GM18511 (cell line): ENCODE measurements at regions not wholly inside any gene's neighbourhood (a gene's known extent, or its start where the extent isn't known, plus 50 kb on each side); places are given as distances from the start of the nearest gene placed in this dataset.
"Not testable (repeated sequence)": the region's sequence is repeated elsewhere in the genome, so short reads cannot be mapped to it uniquely, and the experiment has no call there.

Experiments used
- ATAC-seq: cut with Tn5 transposase; IDR thresholded peaks from one replicate; pipeline ENCODE4 v1.9.1; 2021; ENCODE audit warnings: mild to moderate bottlenecking, moderate library complexity; ENCODE audit not compliant: unreplicated experiment

GRCh38 chr6:1009103-1009502 is 302.8 kb upstream of the FOXQ1 start:
- ATAC-seq: no peak

DNA sequence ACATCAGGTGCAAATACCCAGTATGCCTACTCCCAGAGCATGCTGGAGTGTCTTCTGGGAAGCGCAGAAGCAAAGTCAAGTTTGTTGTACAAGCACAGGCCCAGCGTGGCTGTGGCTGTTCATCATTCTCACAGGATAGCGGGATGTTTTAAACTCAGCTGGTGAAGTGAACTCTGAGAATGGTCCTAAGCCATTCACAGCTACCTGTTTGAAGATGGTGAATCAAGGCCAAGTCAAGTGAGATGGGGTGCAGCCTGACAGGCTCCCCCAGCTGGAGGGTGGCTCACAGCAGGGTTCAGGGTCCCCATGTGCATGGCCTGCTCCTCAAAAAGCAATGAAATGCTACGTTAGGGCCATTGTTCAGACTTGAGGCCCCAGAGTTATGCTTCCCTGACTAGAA is 304.7 kb upstream of the FOXQ1 start:
- ATAC-seq: no peak

DNA sequence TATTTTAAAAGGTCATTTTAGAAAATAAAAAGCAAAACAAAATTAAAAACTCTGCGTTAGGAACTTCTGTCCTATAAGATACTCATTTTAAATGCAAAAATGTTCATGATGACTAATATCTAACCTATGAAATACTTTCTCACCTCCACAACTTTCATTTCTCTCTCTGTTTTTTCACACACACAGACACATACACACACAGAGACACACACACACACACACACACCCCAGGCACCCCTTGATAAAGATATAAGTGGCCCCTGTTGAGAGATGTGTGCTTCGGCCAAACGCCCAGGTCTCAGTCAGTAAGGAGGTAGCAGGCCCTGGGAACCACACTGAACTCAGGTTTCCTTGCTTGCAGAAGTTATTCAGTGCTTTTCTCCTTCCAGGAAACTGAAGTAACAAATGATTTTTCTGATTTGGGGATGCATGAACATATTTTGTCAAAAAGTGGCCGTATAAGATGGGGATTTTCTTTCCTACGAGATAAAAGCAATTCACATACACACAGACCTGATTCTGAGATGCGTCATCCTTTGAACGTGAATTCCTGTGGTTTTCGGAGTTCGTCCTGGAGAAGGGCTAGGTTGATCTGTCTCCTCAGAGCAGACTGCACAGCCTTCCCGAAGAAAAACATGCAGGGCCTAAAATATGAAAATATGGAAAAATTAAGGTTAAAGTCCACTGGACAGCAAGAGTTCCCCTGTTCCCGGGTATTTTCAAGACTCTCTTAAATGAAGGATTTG is 306.8 kb upstream of the FOXQ1 start:
- no peak for ATAC-seq

DNA sequence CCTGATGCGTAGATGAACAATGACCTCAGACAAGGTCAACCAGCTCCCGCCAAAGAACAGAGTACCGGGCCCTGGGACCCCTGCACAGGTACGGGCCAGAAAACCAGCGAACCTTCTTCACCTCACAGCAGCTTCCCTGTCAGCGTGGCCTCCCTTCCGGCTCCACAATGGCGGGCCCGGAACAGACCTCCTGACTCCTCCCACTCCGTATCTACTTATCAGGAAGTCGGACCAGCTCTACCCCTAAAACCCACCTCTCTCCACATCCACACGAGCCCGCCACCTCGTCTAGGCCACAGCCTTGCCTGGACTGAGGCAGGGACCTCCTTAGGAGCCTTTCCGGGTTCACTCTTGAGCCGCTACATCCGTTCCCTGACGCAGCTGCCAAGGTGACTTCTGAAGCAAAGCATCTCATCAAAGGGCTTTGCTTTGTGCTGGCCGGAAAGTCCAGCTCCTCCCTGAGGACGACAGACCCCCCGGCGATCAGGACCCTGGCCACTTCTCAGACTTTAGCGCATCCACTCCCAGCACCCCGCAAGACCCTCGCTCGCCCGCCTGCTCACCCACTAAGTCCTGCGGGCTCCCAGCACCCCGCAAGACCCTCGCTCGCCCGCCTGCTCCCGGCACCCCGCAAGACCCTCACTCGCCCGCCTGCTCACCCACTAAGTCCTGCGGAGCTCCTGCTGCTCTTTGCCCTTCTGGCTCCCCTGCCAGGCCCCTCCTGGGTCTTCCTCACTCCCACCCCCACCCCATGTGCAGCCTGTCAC is 308.3 kb upstream of the FOXQ1 start:
- no peak for ATAC-seq

DNA sequence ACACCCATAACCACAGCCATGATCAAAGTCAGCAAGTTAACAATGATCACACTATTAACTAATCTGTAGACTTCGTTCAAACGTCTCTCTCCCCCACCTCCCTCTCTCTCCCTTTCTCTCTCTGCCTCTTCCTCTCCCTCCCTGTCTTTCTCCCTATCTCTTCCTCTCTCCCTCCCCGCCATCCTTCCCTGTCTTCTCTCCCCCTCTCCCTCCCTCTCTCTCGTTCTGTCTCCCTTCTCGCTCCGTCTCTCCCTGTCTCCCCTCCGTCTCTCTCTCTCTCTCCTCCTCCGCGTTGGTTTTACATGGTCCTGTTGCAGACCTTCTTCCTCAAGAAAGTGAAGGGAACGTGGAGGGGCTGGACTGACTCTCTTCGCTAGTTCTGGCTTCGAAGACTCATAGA is 308.9 kb upstream of the FOXQ1 start:
- no peak for ATAC-seq

- ATAC-seq: peak; percentile 49
These were observed 308.9 kb upstream of the EXOC2 start for GRCh38 chr6:1001655-1002349.

DNA sequence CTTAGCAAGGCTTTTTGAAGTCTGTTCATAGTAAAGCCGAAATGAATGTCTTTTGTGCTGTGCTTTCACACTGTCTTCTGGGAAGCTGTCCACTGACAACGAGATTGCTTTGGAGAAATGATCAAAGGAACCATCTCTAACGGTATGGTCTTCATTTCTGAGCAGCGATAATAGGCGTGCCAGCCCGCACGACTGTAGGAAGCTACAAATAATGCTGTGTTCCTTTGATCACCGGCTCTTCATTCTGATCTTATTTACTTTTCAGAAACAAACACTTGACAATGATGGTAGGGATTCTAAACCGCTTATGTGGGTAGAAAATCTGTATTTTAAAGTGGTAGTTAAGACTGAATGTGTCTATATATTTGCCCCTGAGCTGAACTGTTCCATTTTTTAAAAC is 306.6 kb upstream of the EXOC2 start:
- ATAC-seq: no peak

DNA sequence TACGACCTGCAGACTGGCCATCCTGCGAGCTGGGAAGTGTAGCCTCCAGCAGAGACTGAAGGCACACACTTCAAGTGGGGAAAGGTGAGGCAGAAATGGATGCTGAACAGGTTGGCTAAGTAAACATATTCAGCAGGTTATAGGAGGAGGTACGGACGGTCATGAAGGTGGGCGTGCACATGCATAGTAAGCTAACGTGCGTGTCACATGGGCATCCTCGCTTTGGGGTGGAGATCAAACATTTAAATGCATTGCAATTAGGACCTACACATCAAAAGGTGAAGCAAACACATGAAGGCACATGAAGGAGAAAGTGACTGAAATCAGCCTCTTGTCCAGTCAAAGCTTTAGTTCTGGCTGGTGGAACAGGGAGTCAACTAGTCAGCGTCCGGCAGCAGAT is 305.6 kb upstream of the EXOC2 start:
- no peak for ATAC-seq

DNA sequence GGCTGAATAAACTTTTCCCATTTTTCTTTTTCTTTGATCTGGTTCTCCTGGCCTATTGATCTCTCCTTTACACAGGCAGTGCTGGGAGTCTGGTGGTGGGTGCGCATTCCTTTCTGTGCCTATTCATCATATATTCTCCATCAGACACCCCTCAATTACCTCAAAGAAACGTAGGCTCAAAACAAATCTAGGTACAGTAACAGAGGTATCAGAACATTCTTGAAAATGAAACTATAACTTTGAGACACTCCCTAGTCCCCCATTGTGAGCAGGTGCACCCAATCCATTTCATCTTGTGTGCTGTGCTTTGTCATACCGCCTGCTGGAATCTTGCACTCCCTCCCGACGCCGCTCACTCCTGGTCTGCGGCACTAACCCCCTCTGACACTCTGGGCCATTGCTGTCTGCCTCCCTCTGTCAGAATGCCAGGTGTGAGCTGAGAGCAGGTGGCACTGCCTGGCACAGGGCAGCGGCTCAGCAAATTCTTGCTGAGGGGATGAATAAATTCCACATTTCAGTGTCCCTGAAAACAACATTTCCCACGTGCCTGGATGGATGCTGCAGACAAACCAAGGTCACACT is 303.4 kb upstream of the EXOC2 start:
- no peak for ATAC-seq

- no peak for ATAC-seq
These were observed 298.3 kb upstream of the EXOC2 start for GRCh38 chr6:991192-991591.

GRCh38 chr6:984031-984430 is 291.1 kb upstream of the EXOC2 start:
- ATAC-seq: no peak

GRCh38 chr6:978937-979685 is 286.2 kb upstream of the EXOC2 start:
- no peak for ATAC-seq

DNA sequence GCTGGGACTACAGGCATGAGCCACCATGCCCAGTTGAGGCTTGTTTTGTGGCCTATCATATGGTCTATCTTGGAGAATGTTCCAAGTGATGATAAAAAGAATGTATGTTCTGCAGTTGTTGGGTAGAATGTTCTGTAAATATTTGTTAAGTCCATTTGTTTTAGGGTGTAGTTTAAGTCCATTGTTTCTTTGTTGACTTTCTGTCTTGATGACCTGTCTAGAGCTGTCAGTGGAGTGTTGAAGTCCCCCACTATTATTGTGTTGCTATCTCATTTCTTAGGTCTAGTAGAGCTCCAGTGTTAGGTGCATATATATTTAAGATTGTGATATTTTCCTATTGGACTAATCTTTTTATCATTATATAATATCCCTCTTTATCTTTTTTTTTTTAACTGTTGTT is 284.3 kb upstream of the EXOC2 start:
- not testable (repeated sequence) for ATAC-seq

DNA sequence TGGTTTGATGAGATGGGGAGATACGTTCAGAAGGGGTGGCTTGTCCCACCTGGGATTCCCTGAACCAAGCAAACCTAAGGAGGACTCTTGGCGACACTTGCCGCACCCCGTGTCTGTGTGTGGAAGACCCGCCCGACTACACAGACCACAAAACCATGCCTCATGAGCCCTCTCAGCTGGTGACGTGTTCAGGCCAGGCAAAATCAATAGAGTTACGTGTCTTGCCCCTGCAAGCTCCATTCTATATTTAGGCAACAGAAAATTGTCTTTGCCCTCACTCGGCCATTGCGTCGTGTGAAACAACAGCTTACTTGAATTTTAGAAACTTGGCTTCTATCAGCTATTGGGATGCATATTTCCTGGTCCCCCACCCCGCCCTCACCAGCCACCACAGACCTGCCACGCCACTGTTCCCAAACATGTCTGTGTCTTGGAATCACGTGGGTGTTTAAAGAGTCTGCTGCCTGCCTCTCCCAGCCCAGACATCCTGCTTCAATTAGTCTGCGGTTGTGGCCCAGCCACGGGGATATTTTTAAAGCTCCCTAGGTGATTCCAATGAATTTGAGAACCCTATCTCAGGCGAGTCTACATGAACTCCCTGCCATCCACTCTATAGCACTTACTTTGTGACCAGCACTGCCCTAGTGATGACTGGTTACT is 279.2 kb upstream of the EXOC2 start:
- no peak for ATAC-seq

DNA sequence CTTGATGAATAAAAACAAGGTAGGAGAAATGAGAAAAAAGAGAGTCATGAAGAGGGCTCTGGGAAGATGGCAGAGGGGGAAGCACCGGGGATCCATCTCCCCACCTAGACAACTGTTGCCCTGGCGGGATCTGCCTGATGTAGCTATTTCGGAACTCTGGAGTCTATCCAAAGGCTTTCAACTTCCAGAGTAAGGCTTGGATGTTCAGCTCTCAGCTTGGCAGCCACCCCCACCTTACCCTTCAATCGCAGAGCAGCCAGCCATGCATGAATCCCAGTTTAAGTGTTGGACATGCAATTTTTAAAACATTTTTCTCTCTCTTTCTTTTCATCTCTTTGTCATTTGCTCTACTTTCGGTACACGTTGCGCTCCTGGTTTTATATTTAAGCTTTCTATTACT is 275.9 kb upstream of the EXOC2 start:
- no peak for ATAC-seq

DNA sequence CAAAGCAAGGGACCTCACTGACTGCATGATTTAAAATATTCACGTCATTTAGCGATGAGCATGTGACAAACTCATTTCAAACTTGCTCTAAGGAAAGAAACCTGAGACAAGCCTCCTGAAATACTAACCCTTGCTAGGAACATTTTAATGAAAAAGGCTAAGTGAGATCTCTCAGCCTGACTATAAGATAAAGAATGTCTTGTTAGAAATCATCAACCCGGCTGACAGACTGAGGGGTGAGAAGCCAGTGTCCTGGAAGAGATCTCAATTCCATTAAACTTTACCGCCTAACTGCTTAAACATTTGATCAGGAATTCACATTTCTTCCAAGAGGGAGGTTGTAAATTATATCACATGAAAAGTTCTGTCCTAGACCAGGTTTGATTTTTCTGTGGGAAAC is 274.8 kb upstream of the EXOC2 start:
- ATAC-seq: no peak

- ATAC-seq: no peak
These were observed 272.4 kb upstream of the EXOC2 start for GRCh38 chr6:965343-965742.

DNA sequence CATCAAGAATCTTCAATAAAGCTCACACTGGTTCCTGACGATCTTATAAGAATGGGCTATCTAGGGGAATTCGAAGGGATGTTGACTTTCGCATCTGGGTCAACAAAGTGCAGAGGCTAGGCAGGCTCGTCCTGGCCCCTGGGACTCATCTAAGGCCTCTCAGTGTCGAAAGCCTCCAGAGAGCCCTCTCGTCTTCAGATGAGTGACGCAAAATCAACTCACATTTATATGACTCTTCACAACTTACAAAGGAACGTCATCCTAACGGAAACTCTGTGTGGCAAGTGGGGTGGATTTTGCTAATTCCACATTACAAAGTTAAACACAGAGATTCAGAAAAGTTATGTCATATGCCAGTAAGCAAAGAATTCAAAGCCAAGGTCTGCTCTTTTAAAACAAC is 270.5 kb upstream of the EXOC2 start:
- ATAC-seq: no peak

DNA sequence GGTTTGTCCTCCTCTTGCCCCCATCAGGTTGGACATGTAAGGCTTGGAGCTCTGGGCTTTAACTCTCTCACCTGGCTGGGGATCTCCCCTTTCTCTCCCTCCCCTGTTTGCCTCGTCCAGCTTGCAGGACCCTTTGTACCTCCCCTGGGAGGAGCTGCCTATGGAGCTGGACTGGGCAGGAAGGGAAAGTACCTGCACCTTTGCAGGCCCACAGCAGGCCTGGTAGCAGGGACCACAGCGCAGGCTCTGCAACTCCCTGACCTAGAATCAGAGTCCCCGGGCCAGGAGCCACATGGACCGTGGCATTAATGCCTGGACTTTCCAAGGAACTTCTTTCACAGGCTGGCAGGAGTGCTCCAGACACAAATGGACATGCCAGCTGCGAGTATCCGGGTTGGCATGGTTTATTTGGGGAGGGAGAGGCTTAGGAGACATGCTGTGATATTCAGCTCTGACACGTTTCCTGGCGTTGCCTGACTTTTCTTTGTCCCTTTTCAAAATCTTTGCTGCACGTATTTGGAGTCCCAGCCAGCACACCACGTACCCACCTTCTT is 268.5 kb upstream of the EXOC2 start:
- no peak for ATAC-seq

DNA sequence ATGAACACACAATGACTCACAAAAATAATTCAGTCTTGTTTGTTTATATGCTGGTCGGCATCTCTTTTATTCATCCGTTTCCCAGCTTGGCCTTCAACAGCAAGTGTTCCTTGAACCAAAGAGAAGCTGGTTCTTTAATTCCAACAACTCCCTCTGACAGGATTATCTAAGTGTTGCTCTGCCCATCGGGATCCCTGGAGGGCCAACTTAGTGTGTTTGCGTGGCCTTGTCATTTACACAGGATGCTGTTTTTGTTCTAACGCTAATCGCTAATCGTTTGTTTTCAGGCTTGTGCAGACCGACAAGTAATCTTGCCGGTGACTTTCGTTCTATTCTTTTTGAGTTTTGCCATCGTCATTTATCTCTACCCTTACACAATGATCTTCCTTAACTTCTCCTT is 267.4 kb upstream of the EXOC2 start:
- ATAC-seq: no peak
